Dedifferentiated amniotic fluid mesenchymal stem cell (primary cell): ENCODE measurements at regions not wholly inside any gene's neighbourhood (a gene's known extent, or its start where the extent isn't known, plus 50 kb on each side); places are given as distances from the start of the nearest gene placed in this dataset.

ENCODE experiments used
- DNase-seq: peaks from one replicate; pipeline ENCODE4 v3.0.0-alpha.2; 2016; ENCODE audit errors: extremely low spot score

- no peak for DNase-seq
These were observed 170.1 kb downstream of the INHBB start for GRCh38 chr2:120515759-120516678.

GRCh38 chr2:120516679-120517314 lies 170.9 kb downstream of the INHBB start:
- no peak for DNase-seq

GRCh38 chr2:120517751-120518469 lies 172.0 kb downstream of the INHBB start:
- DNase-seq: no peak

- no peak for DNase-seq
These were observed 172.9 kb downstream of the INHBB start for GRCh38 chr2:120518819-120519218.

GRCh38 chr2:120519469-120519868 lies 173.5 kb downstream of the INHBB start:
- no peak for DNase-seq

- no peak for DNase-seq
These were observed 174.5 kb downstream of the INHBB start for GRCh38 chr2:120520454-120520853.

GRCh38 chr2:120520929-120521912 lies 175.3 kb downstream of the INHBB start:
- DNase-seq: no peak

GRCh38 chr2:120522151-120522751 lies 176.3 kb downstream of the INHBB start:
- DNase-seq: no peak

GRCh38 chr2:120523766-120524165 lies 177.8 kb downstream of the INHBB start:
- no peak for DNase-seq

GRCh38 chr2:120524174-120524573 lies 178.2 kb downstream of the INHBB start:
- no peak for DNase-seq

- DNase-seq: no peak
These were observed 179.4 kb downstream of the INHBB start for GRCh38 chr2:120525056-120526046.

- DNase-seq: no peak
These were observed 180.2 kb downstream of the INHBB start for GRCh38 chr2:120526047-120526562.

- DNase-seq: no peak
These were observed 181.3 kb downstream of the INHBB start for GRCh38 chr2:120526997-120527945.

GRCh38 chr2:120528051-120528692 lies 182.2 kb downstream of the INHBB start:
- DNase-seq: no peak

- no peak for DNase-seq
These were observed 182.7 kb downstream of the INHBB start for GRCh38 chr2:120528693-120529076.

- no peak for DNase-seq
These were observed 184.8 kb downstream of the INHBB start for GRCh38 chr2:120530781-120531180.

- no peak for DNase-seq
These were observed 185.4 kb downstream of the INHBB start for GRCh38 chr2:120531365-120531764.
